GM23338 (cell line): ENCODE measurements at regions not wholly inside any gene's neighbourhood (a gene's known extent, or its start where the extent isn't known, plus 50 kb on each side); places are given as distances from the start of the nearest gene placed in this dataset.

Experiments
- ATAC-seq: fragments of 200-7000 bp; cut with Tn5 transposase; 3 replicates; pipeline ENCODE4 v1.9.1; 2020
- DNase-seq: peaks from one replicate; pipeline ENCODE4 v3.0.0-alpha.2; 2015; ENCODE audit warnings: low spot score
- H2AFZ ChIP-seq: fragments of 200-600 bp; sonication (generic); 2 replicates; pipeline ENCODE4 v1.8.0; 2016; ENCODE audit warnings: antibody characterized with exemption, mild to moderate bottlenecking, moderate library complexity
- H3F3A ChIP-seq: fragments of 200-600 bp; sonication (generic); replicated peaks from 2 replicates; pipeline ENCODE4 v1.8.0; 2017; ENCODE audit warnings: antibody characterized with exemption, mixed run types, low read depth
- H3K27ac ChIP-seq: fragments of 200-600 bp; sonication (generic); 2 replicates; pipeline ENCODE4 v1.6.1; 2016; ENCODE audit warnings: low read depth
- H3K27me3 ChIP-seq: fragments of 200-600 bp; sonication (generic); 2 replicates; pipeline ENCODE4 v1.8.0; 2016; ENCODE audit warnings: mild to moderate bottlenecking, mixed run types, moderate library complexity; ENCODE audit not compliant: insufficient read depth
- H3K36me3 ChIP-seq: fragments of 200-600 bp; sonication (generic); 2 replicates; pipeline ENCODE4 v1.8.0; 2016; ENCODE audit warnings: mild to moderate bottlenecking; ENCODE audit not compliant: insufficient read depth
- H3K4me1 ChIP-seq: fragments of 200-600 bp; sonication (generic); 2 replicates; pipeline ENCODE4 v1.8.0; 2016; ENCODE audit warnings: mild to moderate bottlenecking, moderate library complexity; ENCODE audit not compliant: insufficient read depth
- H3K4me2 ChIP-seq: fragments of 200-600 bp; sonication (generic); 2 replicates; pipeline ENCODE4 v1.7.1; 2017; ENCODE audit warnings: mixed run types
- H3K4me3 ChIP-seq: fragments of 200-600 bp; sonication (generic); 2 replicates; pipeline ENCODE4 v1.6.1; 2016; ENCODE audit warnings: mixed run types
- H3K79me2 ChIP-seq: fragments of 200-600 bp; sonication (generic); replicated peaks from 2 replicates; pipeline ENCODE4 v1.8.0; 2017; ENCODE audit warnings: mild to moderate bottlenecking; ENCODE audit not compliant: insufficient read depth
- H3K9me2 ChIP-seq: fragments of 200-600 bp; sonication (generic); 2 replicates; pipeline ENCODE4 v1.8.0; 2017; ENCODE audit not compliant: insufficient read depth
- H4K20me1 ChIP-seq: fragments of 200-600 bp; sonication (generic); replicated peaks from 2 replicates; pipeline ENCODE4 v1.8.0; 2017; ENCODE audit warnings: mild to moderate bottlenecking; ENCODE audit not compliant: insufficient read depth
- H3K27ac Mint-ChIP-seq: 2 replicates; pipeline ENCODE4 v1.8.0; 2020; ENCODE audit warnings: inconsistent platforms, mild to moderate bottlenecking, moderate library complexity, mixed read lengths
- H3K27me3 Mint-ChIP-seq: 3 replicates; pipeline ENCODE4 v1.8.0; 2022; ENCODE audit warnings: low read depth, mild to moderate bottlenecking, moderate library complexity, mixed read lengths, inconsistent platforms; ENCODE audit not compliant: insufficient read depth, poor library complexity
- H3K36me3 Mint-ChIP-seq: 3 replicates; pipeline ENCODE4 v1.8.0; 2021; ENCODE audit warnings: low read depth, mild to moderate bottlenecking, inconsistent platforms, moderate library complexity, mixed read lengths
- H3K4me1 Mint-ChIP-seq: 3 replicates; pipeline ENCODE4 v1.8.0; 2020; ENCODE audit warnings: mild to moderate bottlenecking, inconsistent platforms, mixed read lengths
- H3K4me3 Mint-ChIP-seq: 3 replicates; pipeline ENCODE4 v1.8.0; 2021; ENCODE audit warnings: moderate library complexity, mild to moderate bottlenecking, inconsistent platforms, mixed read lengths
- H3K9me3 Mint-ChIP-seq: 3 replicates; pipeline ENCODE4 v1.8.0; 2020; ENCODE audit warnings: moderate library complexity, mild to moderate bottlenecking, inconsistent platforms, mixed read lengths
- CREB1 ChIP-seq: fragments of 250-450 bp; sonication (Bioruptor Pico); IDR thresholded peaks from 2 replicates; pipeline ENCODE4 v1.5.0; 2020; ENCODE audit warnings: low read depth, mild to moderate bottlenecking, moderate library complexity
- EZH2 ChIP-seq: fragments of 200-600 bp; sonication (generic); IDR thresholded peaks from one replicate; pipeline ENCODE4 v1.8.0; 2017; ENCODE audit warnings: antibody characterized with exemption, mild to moderate bottlenecking, low read depth; ENCODE audit not compliant: unreplicated experiment
- EZH2phosphoT487 ChIP-seq: fragments of 200-600 bp; sonication (generic); IDR thresholded peaks from one replicate; pipeline ENCODE4 v1.8.1; 2018; ENCODE audit warnings: antibody characterized with exemption; ENCODE audit not compliant: unreplicated experiment
- JUNB ChIP-seq: IDR thresholded peaks from one replicate; pipeline ENCODE4 v1.6.1; 2016; ENCODE audit warnings: antibody characterized with exemption; ENCODE audit not compliant: unreplicated experiment
- NANOG ChIP-seq: IDR thresholded peaks from 2 replicates; pipeline ENCODE4 v1.6.1; 2016; ENCODE audit warnings: antibody characterized with exemption, borderline replicate concordance
- POLR2AphosphoS5 ChIP-seq: IDR thresholded peaks from 2 replicates; pipeline ENCODE4 v1.6.1; 2016; ENCODE audit warnings: antibody characterized with exemption, low read depth
- STAT1 ChIP-seq: IDR thresholded peaks from one replicate; pipeline ENCODE4 v1.6.1; 2016; ENCODE audit warnings: antibody characterized with exemption; ENCODE audit not compliant: unreplicated experiment
- ZNF114 ChIP-seq: fragments of 250-450 bp; sonication (Bioruptor Pico); IDR thresholded peaks from 2 replicates; pipeline ENCODE4 v1.5.0; 2020; ENCODE audit warnings: mild to moderate bottlenecking, moderate library complexity
- ZNF331 ChIP-seq: fragments of 250-450 bp; sonication (Bioruptor Pico); IDR thresholded peaks from 2 replicates; pipeline ENCODE4 v1.5.0; 2020; ENCODE audit warnings: low read depth, mild to moderate bottlenecking, moderate library complexity
- TF ChIP-seq, protein P1 (sequence below), 2 experiments: fragments of 200-600 bp in 1 of 2; sonication (generic) in 1 of 2; conservative IDR thresholded peaks; 2 replicates each; pipeline versions ENCODE4 v1.5.1 to v1.6.1; 2016 to 2017; ENCODE audit warnings: antibody characterized with exemption in 2 of 2, low read depth in 2 of 2, mild to moderate bottlenecking in 2 of 2, moderate library complexity in 1 of 2
- TF ChIP-seq, protein P2 (sequence below): IDR thresholded peaks from one replicate; pipeline ENCODE4 v1.6.1; 2018; ENCODE audit warnings: antibody characterized with exemption; ENCODE audit not compliant: unreplicated experiment

DNA sequence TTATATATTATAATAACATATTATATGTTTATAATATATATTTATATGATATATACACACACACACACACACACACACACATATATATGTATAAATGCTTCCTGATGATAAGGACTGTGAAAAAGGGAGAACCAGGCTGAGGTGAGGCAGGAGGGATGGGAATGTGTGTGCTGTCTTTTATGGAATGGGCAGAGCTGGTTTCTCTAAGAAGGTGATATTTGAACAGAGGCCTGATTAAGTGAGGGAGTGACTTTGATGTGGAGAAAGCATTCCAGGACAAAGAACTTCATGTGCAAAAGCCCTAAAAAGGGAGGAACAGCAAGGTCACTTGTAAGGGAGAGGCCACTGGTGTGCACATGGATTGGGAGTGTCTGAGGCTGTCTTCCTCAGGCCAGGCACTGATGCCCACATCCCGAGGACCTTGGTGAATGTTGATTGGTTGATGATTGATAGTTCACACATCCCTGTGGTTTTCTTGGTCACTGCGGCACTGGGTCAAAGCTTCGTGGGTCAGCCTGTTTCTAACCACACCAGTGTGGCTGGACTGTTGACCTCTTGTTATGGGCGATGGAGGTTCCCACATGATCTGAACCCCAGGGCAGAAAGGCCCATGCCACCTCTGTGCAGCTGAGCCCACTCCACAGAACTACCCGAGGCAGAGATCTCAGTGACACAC, 196.9 kb downstream of the MYCN start (continued):
- TF ChIP-seq STAT1, result no peak
- TF ChIP-seq, protein P1, sequence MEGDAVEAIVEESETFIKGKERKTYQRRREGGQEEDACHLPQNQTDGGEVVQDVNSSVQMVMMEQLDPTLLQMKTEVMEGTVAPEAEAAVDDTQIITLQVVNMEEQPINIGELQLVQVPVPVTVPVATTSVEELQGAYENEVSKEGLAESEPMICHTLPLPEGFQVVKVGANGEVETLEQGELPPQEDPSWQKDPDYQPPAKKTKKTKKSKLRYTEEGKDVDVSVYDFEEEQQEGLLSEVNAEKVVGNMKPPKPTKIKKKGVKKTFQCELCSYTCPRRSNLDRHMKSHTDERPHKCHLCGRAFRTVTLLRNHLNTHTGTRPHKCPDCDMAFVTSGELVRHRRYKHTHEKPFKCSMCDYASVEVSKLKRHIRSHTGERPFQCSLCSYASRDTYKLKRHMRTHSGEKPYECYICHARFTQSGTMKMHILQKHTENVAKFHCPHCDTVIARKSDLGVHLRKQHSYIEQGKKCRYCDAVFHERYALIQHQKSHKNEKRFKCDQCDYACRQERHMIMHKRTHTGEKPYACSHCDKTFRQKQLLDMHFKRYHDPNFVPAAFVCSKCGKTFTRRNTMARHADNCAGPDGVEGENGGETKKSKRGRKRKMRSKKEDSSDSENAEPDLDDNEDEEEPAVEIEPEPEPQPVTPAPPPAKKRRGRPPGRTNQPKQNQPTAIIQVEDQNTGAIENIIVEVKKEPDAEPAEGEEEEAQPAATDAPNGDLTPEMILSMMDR (conservative IDR thresholded peaks at IDR 0.05; ENCODE audit: low read depth in 2 of 2), result no peak
- TF ChIP-seq POLR2AphosphoS5, result no peak
- TF ChIP-seq ZNF114 (CRISPR knock-in tag), result no peak

DNA sequence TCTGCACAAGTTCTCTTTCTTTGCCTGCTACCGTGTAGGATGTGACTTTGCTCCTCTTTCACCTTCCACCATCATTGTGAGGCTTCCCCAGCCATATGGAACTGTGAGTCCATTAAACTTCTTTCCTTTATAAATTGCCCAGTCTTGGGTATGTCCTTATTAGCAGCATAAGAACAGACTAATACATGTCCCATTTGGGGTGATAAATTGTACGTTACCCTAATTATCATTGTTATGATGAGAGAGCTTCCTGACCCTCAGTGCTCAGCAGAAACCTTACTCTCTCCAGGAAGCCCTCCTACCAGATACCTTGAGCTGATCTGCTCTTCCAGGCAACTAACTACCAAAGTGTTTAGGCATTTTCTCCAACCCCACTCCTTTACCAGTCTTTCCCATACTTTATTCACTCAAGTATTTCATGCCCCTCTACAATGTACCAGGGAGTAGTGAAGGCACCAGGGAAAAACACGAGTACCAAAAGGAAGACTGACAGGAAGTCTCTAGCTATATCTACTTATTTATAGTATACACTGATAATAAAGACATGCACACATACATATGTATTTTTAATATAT, 196.2 kb downstream of the MYCN start:
- no peak overlapping the region for H3K4me2 ChIP-seq
- Mint-ChIP-seq H3K4me3 (no peak overlapping the region), H3K27ac (no peak overlapping the region), H3K9me3 (peaks cover 2% of the 10 kb centered on the region; the same call in 1 of the 3 replicates), H3K36me3 (no peaks in the 10 kb centered on the region; the same call in 2 of the 3 replicates), H3K4me1 (peaks cover 8% of the 10 kb centered on the region), H3K27me3 (no peaks in the 10 kb centered on the region)
- no peak overlapping the region for H3K27ac ChIP-seq
- no peaks in the 10 kb centered on the region for H3F3A ChIP-seq
- no peaks in the 10 kb centered on the region for H3K27me3 ChIP-seq
- DNase-seq (no peak), ATAC-seq (no peak)
- H2AFZ ChIP-seq, result no peak overlapping the region
- no peaks in the 10 kb centered on the region for H3K79me2 ChIP-seq
- H3K9me2 ChIP-seq, result peaks cover 30% of the 10 kb centered on the region
- no peaks in the 10 kb centered on the region for H3K36me3 ChIP-seq
- H4K20me1 ChIP-seq, result no peaks in the 10 kb centered on the region
- H3K4me1 ChIP-seq, result peaks cover 8% of the 10 kb centered on the region; the same call in 1 of the 2 replicates
- no peak overlapping the region for H3K4me3 ChIP-seq
- TF ChIP-seq EZH2phosphoT487, result no peak
- no peak for TF ChIP-seq EZH2
- no peak for TF ChIP-seq STAT1
- no peak for TF ChIP-seq CREB1 (CRISPR knock-in tag)
- TF ChIP-seq, protein P2, sequence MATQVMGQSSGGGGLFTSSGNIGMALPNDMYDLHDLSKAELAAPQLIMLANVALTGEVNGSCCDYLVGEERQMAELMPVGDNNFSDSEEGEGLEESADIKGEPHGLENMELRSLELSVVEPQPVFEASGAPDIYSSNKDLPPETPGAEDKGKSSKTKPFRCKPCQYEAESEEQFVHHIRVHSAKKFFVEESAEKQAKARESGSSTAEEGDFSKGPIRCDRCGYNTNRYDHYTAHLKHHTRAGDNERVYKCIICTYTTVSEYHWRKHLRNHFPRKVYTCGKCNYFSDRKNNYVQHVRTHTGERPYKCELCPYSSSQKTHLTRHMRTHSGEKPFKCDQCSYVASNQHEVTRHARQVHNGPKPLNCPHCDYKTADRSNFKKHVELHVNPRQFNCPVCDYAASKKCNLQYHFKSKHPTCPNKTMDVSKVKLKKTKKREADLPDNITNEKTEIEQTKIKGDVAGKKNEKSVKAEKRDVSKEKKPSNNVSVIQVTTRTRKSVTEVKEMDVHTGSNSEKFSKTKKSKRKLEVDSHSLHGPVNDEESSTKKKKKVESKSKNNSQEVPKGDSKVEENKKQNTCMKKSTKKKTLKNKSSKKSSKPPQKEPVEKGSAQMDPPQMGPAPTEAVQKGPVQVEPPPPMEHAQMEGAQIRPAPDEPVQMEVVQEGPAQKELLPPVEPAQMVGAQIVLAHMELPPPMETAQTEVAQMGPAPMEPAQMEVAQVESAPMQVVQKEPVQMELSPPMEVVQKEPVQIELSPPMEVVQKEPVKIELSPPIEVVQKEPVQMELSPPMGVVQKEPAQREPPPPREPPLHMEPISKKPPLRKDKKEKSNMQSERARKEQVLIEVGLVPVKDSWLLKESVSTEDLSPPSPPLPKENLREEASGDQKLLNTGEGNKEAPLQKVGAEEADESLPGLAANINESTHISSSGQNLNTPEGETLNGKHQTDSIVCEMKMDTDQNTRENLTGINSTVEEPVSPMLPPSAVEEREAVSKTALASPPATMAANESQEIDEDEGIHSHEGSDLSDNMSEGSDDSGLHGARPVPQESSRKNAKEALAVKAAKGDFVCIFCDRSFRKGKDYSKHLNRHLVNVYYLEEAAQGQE, result no peak
- no peak for TF ChIP-seq ZNF331
- no peak for TF ChIP-seq POLR2AphosphoS5
- TF ChIP-seq JUNB, result no peak
- no peak for TF ChIP-seq NANOG
